ENCODE measurements at regions not wholly inside any gene's neighbourhood (a gene's known extent, or its start where the extent isn't known, plus 50 kb on each side); places are given as distances from the start of the nearest gene placed in this dataset.

DNA sequence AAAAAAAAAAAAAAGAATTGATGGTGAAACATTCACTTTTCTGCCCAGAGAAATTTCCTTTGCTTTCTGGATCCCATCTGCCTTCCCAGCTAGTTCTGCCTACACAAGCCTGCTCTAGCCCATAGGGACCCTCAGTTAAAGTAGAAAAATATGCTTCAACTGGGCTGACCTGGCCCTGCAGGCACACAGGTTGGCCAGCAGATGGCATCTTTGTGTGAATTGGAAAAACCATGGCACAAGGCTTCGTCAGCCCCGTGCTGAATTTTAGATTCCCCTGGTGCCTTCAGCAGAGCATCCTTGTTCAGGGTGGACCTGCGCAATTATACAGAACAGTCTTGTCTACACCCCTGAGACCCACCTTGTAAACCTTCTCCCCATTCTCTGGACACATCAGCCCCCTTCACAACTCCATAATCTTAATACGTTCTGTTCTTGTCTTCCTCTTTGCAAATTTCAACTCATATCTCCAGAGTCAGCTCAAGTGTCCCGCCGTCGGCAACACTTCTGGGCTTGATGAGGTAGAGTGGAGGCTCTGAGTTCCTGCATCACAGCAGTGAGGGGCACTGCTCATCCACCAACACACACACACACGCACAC, 114.5 kb downstream of the INSIG2 start:
- H3K4me3 ChIP-seq (ENCODE audit: low read depth in 1 of 3, low read length in 3 of 3), result no peak overlapping the region
- no peaks in the 10 kb centered on the region for H3K27me3 ChIP-seq (ENCODE audit: control insufficient read depth in 4 of 4, insufficient read depth in 4 of 4, low read length in 3 of 4)
- no peaks in the 10 kb centered on the region for H3K4me1 ChIP-seq (ENCODE audit: control insufficient read depth in 4 of 4, insufficient read depth in 4 of 4, low read length in 3 of 4)
- DNase-seq (ENCODE audit: low spot score), result peak; percentile 45
- H3K9me3 ChIP-seq (ENCODE audit: control insufficient read depth in 4 of 4, low read length in 3 of 4), result no peaks in the 10 kb centered on the region
- H3K27ac ChIP-seq (ENCODE audit: low read depth in 1 of 2, low read length in 2 of 2), result no peak overlapping the region
- H3K9ac ChIP-seq (ENCODE audit: low read depth in 1 of 2, low read length in 2 of 2), result no peak overlapping the region
- TF ChIP-seq, protein P1, sequence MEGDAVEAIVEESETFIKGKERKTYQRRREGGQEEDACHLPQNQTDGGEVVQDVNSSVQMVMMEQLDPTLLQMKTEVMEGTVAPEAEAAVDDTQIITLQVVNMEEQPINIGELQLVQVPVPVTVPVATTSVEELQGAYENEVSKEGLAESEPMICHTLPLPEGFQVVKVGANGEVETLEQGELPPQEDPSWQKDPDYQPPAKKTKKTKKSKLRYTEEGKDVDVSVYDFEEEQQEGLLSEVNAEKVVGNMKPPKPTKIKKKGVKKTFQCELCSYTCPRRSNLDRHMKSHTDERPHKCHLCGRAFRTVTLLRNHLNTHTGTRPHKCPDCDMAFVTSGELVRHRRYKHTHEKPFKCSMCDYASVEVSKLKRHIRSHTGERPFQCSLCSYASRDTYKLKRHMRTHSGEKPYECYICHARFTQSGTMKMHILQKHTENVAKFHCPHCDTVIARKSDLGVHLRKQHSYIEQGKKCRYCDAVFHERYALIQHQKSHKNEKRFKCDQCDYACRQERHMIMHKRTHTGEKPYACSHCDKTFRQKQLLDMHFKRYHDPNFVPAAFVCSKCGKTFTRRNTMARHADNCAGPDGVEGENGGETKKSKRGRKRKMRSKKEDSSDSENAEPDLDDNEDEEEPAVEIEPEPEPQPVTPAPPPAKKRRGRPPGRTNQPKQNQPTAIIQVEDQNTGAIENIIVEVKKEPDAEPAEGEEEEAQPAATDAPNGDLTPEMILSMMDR (IDR thresholded peaks at IDR 0.05; ENCODE audit: low read depth, low read length, missing input control), result peak; percentile 85
- TF ChIP-seq NR2F2 (IDR thresholded peaks at IDR 0.05), result no peak
- TF ChIP-seq, protein P2, sequence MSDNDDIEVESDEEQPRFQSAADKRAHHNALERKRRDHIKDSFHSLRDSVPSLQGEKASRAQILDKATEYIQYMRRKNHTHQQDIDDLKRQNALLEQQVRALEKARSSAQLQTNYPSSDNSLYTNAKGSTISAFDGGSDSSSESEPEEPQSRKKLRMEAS (IDR thresholded peaks at IDR 0.05), result no peak
- no peak for TF ChIP-seq SP1 (IDR thresholded peaks at IDR 0.05)
- TF ChIP-seq RXRA (IDR thresholded peaks at IDR 0.05), result peak in 1 of 2 donors; percentile 30
- no peak for TF ChIP-seq TAF1 (conservative IDR thresholded peaks at IDR 0.05)
- TF ChIP-seq FOXA2 (IDR thresholded peaks at IDR 0.05), result no peak
- TF ChIP-seq RAD21 (IDR thresholded peaks at IDR 0.05), result peak; percentile 71 to 88
- H3K36me3 ChIP-seq (ENCODE audit: control insufficient read depth in 4 of 4, insufficient read depth in 3 of 4, low read depth in 1 of 4, low read length in 3 of 4), result no peaks in the 10 kb centered on the region
- WGBS, result 46% methylated on average over 8 of the region's 8 CpGs

DNA sequence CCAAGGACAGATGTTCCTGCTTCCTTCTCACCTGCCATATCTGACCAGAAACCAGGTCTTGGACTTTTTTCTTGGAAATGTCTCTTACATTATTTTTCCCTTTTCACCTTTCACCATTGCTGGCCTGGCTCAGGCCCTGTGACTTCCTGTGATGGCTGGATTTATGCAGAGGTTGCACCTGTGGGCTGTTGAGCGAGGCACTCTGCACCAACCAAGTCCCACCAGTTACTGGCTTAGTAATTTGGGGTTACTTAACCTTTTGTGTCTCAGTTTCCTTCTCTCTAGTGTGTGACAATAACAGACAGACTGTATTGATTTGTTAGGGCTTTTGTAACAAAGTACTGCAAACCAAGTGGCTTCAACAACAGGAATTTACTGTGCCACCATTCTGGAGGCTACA, 110.0 kb downstream of the INSIG2 start:
- H3K4me1 ChIP-seq (ENCODE audit: control insufficient read depth in 4 of 4, insufficient read depth in 4 of 4, low read length in 3 of 4), result no peaks in the 10 kb centered on the region
- 89% methylated on average over 1 of the region's 1 CpG for whole genome bisulfite sequencing
- no peak overlapping the region for H3K27ac ChIP-seq (ENCODE audit: low read depth in 1 of 2, low read length in 2 of 2)
- no peaks in the 10 kb centered on the region for H3K27me3 ChIP-seq (ENCODE audit: control insufficient read depth in 4 of 4, insufficient read depth in 4 of 4, low read length in 3 of 4)
- no peaks in the 10 kb centered on the region for H3K9me3 ChIP-seq (ENCODE audit: control insufficient read depth in 4 of 4, low read length in 3 of 4)
- H3K4me3 ChIP-seq (ENCODE audit: low read depth in 1 of 3, low read length in 3 of 3), result no peak overlapping the region
- H3K36me3 ChIP-seq (ENCODE audit: control insufficient read depth in 4 of 4, insufficient read depth in 3 of 4, low read depth in 1 of 4, low read length in 3 of 4), result no peaks in the 10 kb centered on the region
- TF ChIP-seq EGR1 (IDR thresholded peaks at IDR 0.05; ENCODE audit: low read depth in 2 of 2) (no peak), FOXA2 (IDR thresholded peaks at IDR 0.05) (no peak), SP1 (IDR thresholded peaks at IDR 0.05) (no peak), YY1 (IDR thresholded peaks at IDR 0.05) (no peak), RXRA (IDR thresholded peaks at IDR 0.05) (no peak)
- TF ChIP-seq, protein P3, sequence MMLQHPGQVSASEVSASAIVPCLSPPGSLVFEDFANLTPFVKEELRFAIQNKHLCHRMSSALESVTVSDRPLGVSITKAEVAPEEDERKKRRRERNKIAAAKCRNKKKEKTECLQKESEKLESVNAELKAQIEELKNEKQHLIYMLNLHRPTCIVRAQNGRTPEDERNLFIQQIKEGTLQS (IDR thresholded peaks at IDR 0.05), result no peak
- TF ChIP-seq, protein P2 (IDR thresholded peaks at IDR 0.05), result no peak
- H3K9ac ChIP-seq (ENCODE audit: low read depth in 1 of 2, low read length in 2 of 2), result no peak overlapping the region
- no peak for DNase-seq (ENCODE audit: low spot score)

DNA sequence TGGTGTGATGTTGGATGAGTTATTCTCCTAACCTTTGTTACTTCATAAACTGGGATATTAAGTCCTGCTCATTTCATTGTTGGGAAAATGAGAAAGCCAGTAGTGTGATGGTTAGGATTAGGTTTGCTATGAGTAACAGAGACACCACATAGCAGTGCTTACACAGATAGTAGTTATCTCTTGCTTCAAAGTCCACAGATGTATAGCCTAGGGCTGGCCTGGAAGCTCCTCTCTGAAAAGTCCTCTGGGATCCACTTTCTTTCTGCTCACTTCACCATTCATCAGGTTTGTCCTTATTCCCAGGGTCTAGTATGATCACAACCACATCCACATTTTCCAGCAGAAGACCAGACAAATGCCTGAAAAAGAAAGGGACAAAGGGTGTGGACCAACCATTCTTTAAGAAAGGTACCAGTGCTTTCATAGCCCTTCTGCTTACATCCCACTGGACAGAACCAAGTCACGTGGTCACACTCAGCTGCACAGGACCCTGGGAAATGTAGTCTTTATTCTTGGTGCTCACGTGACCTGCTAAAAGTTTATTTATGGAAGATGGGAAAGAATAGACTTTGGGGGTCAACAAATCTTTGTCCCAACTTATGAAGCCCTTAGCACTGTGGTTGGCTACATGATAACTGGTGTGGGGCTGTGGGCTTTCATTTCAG, 108.9 kb downstream of the INSIG2 start:
- H3K9ac ChIP-seq (ENCODE audit: low read depth in 1 of 2, low read length in 2 of 2), result no peak overlapping the region
- no peak overlapping the region for H3K27ac ChIP-seq (ENCODE audit: low read depth in 1 of 2, low read length in 2 of 2)
- 59% methylated on average over 2 of the region's 2 CpGs for WGBS
- no peaks in the 10 kb centered on the region for H3K4me1 ChIP-seq (ENCODE audit: control insufficient read depth in 4 of 4, insufficient read depth in 4 of 4, low read length in 3 of 4)
- no peaks in the 10 kb centered on the region for H3K36me3 ChIP-seq (ENCODE audit: control insufficient read depth in 4 of 4, insufficient read depth in 3 of 4, low read depth in 1 of 4, low read length in 3 of 4)
- H3K9me3 ChIP-seq (ENCODE audit: control insufficient read depth in 4 of 4, low read length in 3 of 4), result no peaks in the 10 kb centered on the region
- no peak for DNase-seq (ENCODE audit: low spot score)
- no peak overlapping the region for H3K4me3 ChIP-seq (ENCODE audit: low read depth in 1 of 3, low read length in 3 of 3)
- H3K27me3 ChIP-seq (ENCODE audit: control insufficient read depth in 4 of 4, insufficient read depth in 4 of 4, low read length in 3 of 4), result no peaks in the 10 kb centered on the region
- TF ChIP-seq SP1 (IDR thresholded peaks at IDR 0.05) (no peak), HNF4A (conservative IDR thresholded peaks at IDR 0.05) (no peak), EGR1 (IDR thresholded peaks at IDR 0.05; ENCODE audit: low read depth in 2 of 2) (no peak), JUND (IDR thresholded peaks at IDR 0.05) (no peak), GABPA (IDR thresholded peaks at IDR 0.05 in 1 of 2, conservative IDR thresholded peaks at IDR 0.05 in 1 of 2) (no peak), YY1 (IDR thresholded peaks at IDR 0.05) (no peak), TAF1 (conservative IDR thresholded peaks at IDR 0.05) (no peak), HNF4G (IDR thresholded peaks at IDR 0.05) (no peak), FOXA2 (IDR thresholded peaks at IDR 0.05) (no peak), RXRA (IDR thresholded peaks at IDR 0.05) (no peak), RAD21 (IDR thresholded peaks at IDR 0.05) (no peak)
- TF ChIP-seq, protein P3 (IDR thresholded peaks at IDR 0.05), result no peak
- TF ChIP-seq, protein P4, sequence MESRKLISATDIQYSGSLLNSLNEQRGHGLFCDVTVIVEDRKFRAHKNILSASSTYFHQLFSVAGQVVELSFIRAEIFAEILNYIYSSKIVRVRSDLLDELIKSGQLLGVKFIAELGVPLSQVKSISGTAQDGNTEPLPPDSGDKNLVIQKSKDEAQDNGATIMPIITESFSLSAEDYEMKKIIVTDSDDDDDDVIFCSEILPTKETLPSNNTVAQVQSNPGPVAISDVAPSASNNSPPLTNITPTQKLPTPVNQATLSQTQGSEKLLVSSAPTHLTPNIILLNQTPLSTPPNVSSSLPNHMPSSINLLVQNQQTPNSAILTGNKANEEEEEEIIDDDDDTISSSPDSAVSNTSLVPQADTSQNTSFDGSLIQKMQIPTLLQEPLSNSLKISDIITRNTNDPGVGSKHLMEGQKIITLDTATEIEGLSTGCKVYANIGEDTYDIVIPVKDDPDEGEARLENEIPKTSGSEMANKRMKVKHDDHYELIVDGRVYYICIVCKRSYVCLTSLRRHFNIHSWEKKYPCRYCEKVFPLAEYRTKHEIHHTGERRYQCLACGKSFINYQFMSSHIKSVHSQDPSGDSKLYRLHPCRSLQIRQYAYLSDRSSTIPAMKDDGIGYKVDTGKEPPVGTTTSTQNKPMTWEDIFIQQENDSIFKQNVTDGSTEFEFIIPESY (IDR thresholded peaks at IDR 0.05), result no peak
- TF ChIP-seq, protein P5, sequence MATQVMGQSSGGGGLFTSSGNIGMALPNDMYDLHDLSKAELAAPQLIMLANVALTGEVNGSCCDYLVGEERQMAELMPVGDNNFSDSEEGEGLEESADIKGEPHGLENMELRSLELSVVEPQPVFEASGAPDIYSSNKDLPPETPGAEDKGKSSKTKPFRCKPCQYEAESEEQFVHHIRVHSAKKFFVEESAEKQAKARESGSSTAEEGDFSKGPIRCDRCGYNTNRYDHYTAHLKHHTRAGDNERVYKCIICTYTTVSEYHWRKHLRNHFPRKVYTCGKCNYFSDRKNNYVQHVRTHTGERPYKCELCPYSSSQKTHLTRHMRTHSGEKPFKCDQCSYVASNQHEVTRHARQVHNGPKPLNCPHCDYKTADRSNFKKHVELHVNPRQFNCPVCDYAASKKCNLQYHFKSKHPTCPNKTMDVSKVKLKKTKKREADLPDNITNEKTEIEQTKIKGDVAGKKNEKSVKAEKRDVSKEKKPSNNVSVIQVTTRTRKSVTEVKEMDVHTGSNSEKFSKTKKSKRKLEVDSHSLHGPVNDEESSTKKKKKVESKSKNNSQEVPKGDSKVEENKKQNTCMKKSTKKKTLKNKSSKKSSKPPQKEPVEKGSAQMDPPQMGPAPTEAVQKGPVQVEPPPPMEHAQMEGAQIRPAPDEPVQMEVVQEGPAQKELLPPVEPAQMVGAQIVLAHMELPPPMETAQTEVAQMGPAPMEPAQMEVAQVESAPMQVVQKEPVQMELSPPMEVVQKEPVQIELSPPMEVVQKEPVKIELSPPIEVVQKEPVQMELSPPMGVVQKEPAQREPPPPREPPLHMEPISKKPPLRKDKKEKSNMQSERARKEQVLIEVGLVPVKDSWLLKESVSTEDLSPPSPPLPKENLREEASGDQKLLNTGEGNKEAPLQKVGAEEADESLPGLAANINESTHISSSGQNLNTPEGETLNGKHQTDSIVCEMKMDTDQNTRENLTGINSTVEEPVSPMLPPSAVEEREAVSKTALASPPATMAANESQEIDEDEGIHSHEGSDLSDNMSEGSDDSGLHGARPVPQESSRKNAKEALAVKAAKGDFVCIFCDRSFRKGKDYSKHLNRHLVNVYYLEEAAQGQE (IDR thresholded peaks at IDR 0.05), result no peak
- TF ChIP-seq, protein P2 (IDR thresholded peaks at IDR 0.05), result no peak

Data from liver (tissue), 8 donors.